ENCODE measurements at regions not wholly inside any gene's neighbourhood (a gene's known extent, or its start where the extent isn't known, plus 50 kb on each side); places are given as distances from the start of the nearest gene placed in this dataset.

- TF ChIP-seq CTCF (IDR thresholded peaks at IDR 0.05) (no peak), POLR2A (IDR thresholded peaks at IDR 0.05) (no peak)
These were observed 197.4 kb upstream of the MBNL1 start for GRCh38 chr3:152071315-152071714.
